ENCODE measurements at regions not wholly inside any gene's neighbourhood (a gene's known extent, or its start where the extent isn't known, plus 50 kb on each side); places are given as distances from the start of the nearest gene placed in this dataset.

DNA sequence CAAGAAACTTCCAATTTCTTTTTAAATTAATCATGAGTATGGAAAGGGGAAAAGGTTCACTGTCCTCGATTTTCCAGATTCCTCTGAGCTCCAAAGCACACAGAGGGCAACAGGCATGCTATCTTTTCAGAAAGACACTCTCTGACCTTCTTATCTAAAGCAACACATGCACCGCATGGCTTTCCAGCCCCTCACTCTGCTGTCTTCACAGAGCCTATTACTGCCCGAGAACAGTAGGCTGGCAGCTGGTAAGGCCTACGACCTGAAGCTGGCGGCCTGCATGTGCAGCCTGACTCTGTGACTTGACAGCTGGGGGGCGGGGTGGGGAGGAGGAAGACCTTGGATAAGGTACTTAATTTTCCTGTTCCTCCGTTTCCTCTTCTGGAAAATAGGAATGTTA, 86.3 kb downstream of the ELOVL4 start:
- TF ChIP-seq ZNF274 (IDR thresholded peaks at IDR 0.05; ENCODE audit: low read length) (no peak), ZNF274 (tag by site-specific recombination; IDR thresholded peaks at IDR 0.05; ENCODE audit: borderline replicate concordance) (no peak), GLI4 (tag by site-specific recombination; IDR thresholded peaks at IDR 0.05) (no peak), ZSCAN18 (tag by site-specific recombination; IDR thresholded peaks at IDR 0.05) (no peak), SP2 (tag by site-specific recombination; IDR thresholded peaks at IDR 0.05) (no peak), ZNF776 (tag by site-specific recombination; IDR thresholded peaks at IDR 0.05; ENCODE audit: borderline replicate concordance) (no peak), ZNF555 (tag by site-specific recombination; conservative IDR thresholded peaks at IDR 0.05) (no peak), CTCF (tag by site-specific recombination; IDR thresholded peaks at IDR 0.05) (no peak), REST (tag by site-specific recombination; IDR thresholded peaks at IDR 0.05) (no peak), ZNF23 (tag by site-specific recombination; IDR thresholded peaks at IDR 0.05; ENCODE audit: borderline replicate concordance) (no peak), ZNF704 (tag by site-specific recombination; IDR thresholded peaks at IDR 0.05) (no peak), ZNF707 (tag by site-specific recombination; IDR thresholded peaks at IDR 0.05) (no peak), ZBTB17 (tag by site-specific recombination; IDR thresholded peaks at IDR 0.05) (no peak), PRDM4 (tag by site-specific recombination; IDR thresholded peaks at IDR 0.05) (no peak)
- TF ChIP-seq, protein P1, sequence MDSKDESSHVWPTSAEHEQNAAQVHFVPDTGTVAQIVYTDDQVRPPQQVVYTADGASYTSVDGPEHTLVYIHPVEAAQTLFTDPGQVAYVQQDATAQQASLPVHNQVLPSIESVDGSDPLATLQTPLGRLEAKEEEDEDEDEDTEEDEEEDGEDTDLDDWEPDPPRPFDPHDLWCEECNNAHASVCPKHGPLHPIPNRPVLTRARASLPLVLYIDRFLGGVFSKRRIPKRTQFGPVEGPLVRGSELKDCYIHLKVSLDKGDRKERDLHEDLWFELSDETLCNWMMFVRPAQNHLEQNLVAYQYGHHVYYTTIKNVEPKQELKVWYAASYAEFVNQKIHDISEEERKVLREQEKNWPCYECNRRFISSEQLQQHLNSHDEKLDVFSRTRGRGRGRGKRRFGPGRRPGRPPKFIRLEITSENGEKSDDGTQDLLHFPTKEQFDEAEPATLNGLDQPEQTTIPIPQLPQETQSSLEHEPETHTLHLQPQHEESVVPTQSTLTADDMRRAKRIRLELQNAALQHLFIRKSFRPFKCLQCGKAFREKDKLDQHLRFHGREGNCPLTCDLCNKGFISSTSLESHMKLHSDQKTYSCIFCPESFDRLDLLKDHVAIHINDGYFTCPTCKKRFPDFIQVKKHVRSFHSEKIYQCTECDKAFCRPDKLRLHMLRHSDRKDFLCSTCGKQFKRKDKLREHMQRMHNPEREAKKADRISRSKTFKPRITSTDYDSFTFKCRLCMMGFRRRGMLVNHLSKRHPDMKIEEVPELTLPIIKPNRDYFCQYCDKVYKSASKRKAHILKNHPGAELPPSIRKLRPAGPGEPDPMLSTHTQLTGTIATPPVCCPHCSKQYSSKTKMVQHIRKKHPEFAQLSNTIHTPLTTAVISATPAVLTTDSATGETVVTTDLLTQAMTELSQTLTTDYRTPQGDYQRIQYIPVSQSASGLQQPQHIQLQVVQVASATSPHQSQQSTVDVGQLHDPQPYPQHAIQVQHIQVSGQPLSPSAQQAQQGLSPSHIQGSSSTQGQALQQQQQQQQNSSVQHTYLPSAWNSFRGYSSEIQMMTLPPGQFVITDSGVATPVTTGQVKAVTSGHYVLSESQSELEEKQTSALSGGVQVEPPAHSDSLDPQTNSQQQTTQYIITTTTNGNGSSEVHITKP (tag by site-specific recombination; IDR thresholded peaks at IDR 0.05): no peak
